ENCODE measurements at regions not wholly inside any gene's neighbourhood (a gene's known extent, or its start where the extent isn't known, plus 50 kb on each side); places are given as distances from the start of the nearest gene placed in this dataset.

- H3K27ac Mint-ChIP-seq = no peak overlapping the region
- DNase-seq (no peak), ATAC-seq (no peak)
- no peak overlapping the region for H3K4me3 Mint-ChIP-seq
- peaks cover 23% of the 10 kb centered on the region for H3K27me3 Mint-ChIP-seq (ENCODE audit: low read depth)
- ChIA-PET POLR2A (no interaction called here), CTCF (no interaction called here)
- H3K9me3 Mint-ChIP-seq (ENCODE audit: insufficient read depth) = no peaks in the 10 kb centered on the region
- H3K36me3 Mint-ChIP-seq (ENCODE audit: low read depth) = no peaks in the 10 kb centered on the region
- H3K4me1 Mint-ChIP-seq (ENCODE audit: low read depth) = peaks cover 2% of the 10 kb centered on the region
Observed at GRCh38 chr1:209205039-209205438, 378.5 kb upstream of the CAMK1G start.

- Mint-ChIP-seq H3K27me3 (ENCODE audit: low read depth) (peaks cover 21% of the 10 kb centered on the region), H3K36me3 (ENCODE audit: low read depth) (no peaks in the 10 kb centered on the region), H3K4me3 (no peak overlapping the region), H3K9me3 (ENCODE audit: insufficient read depth) (no peaks in the 10 kb centered on the region), H3K4me1 (ENCODE audit: low read depth) (peaks cover 2% of the 10 kb centered on the region), H3K27ac (no peak overlapping the region)
- ATAC-seq (no peak), DNase-seq (no peak)
- POLR2A ChIA-PET = no interaction called here
- CTCF ChIA-PET = interaction anchor here (0.9 to 2.0 kb wide), 6 partner anchors 9 to 555 kb away, joined by 3 to 9 read pairs (median 4); no protein-coding TSS in a partner anchor
Observed at GRCh38 chr1:209207126-209207700, 376.3 kb upstream of the CAMK1G start.

- POLR2A ChIA-PET = no interaction called here
Observed at GRCh38 chr1:209207701-209208286, 375.7 kb upstream of the CAMK1G start.

GRCh38 chr1:209208648-209209047 is 374.9 kb upstream of the CAMK1G start:
- no peaks in the 10 kb centered on the region for H3K36me3 Mint-ChIP-seq (ENCODE audit: low read depth)
- POLR2A ChIA-PET = no interaction called here

More at GRCh38 chr1:209207701-209208286, 375.7 kb upstream of the CAMK1G start:
- peak; percentile 73 for ATAC-seq
- Mint-ChIP-seq H3K4me1 (ENCODE audit: low read depth) (peaks cover 2% of the 10 kb centered on the region), H3K36me3 (ENCODE audit: low read depth) (no peaks in the 10 kb centered on the region), H3K27me3 (ENCODE audit: low read depth) (peaks cover 21% of the 10 kb centered on the region), H3K4me3 (no peak overlapping the region), H3K27ac (no peak overlapping the region), H3K9me3 (ENCODE audit: insufficient read depth) (no peaks in the 10 kb centered on the region)
- DNase-seq = peak; percentile 27
- CTCF ChIA-PET = interaction anchor here (0.9 to 2.0 kb wide), 6 partner anchors 10 to 555 kb away, joined by 3 to 9 read pairs (median 4); no protein-coding TSS in a partner anchor

GRCh38 chr1:209213989-209214388 is 369.5 kb upstream of the CAMK1G start:
- H3K4me3 Mint-ChIP-seq = no peak overlapping the region
- POLR2A ChIA-PET = no interaction called here
- CTCF ChIA-PET = no interaction called here
- DNase-seq (no peak), ATAC-seq (no peak)
- no peaks in the 10 kb centered on the region for H3K36me3 Mint-ChIP-seq (ENCODE audit: low read depth)
- H3K27ac Mint-ChIP-seq = no peak overlapping the region
- H3K27me3 Mint-ChIP-seq (ENCODE audit: low read depth) = peaks cover 3% of the 10 kb centered on the region
- H3K9me3 Mint-ChIP-seq (ENCODE audit: insufficient read depth) = no peaks in the 10 kb centered on the region
- no peaks in the 10 kb centered on the region for H3K4me1 Mint-ChIP-seq (ENCODE audit: low read depth)

More at GRCh38 chr1:209208648-209209047, 374.9 kb upstream of the CAMK1G start:
- peaks cover 21% of the 10 kb centered on the region for H3K27me3 Mint-ChIP-seq (ENCODE audit: low read depth)
- H3K27ac Mint-ChIP-seq = no peak overlapping the region
- no peak for DNase-seq
- H3K9me3 Mint-ChIP-seq (ENCODE audit: insufficient read depth) = no peaks in the 10 kb centered on the region
- peaks cover 2% of the 10 kb centered on the region for H3K4me1 Mint-ChIP-seq (ENCODE audit: low read depth)
- ATAC-seq = no peak
- H3K4me3 Mint-ChIP-seq = no peak overlapping the region
- CTCF ChIA-PET = interaction anchor here (1.2 to 2.0 kb wide), 3 partner anchors 40 to 556 kb away, joined by 3 to 9 read pairs (median 4); no protein-coding TSS in a partner anchor

GRCh38 chr1:209215826-209216225 is 367.7 kb upstream of the CAMK1G start:
- H3K4me3 Mint-ChIP-seq = no peak overlapping the region
- H3K9me3 Mint-ChIP-seq (ENCODE audit: insufficient read depth) = no peaks in the 10 kb centered on the region
- no peaks in the 10 kb centered on the region for H3K4me1 Mint-ChIP-seq (ENCODE audit: low read depth)
- DNase-seq (no peak), ATAC-seq (no peak)
- ChIA-PET POLR2A (no interaction called here), CTCF (interaction anchor here (1.8 kb wide), 1 partner anchor 33 kb away, joined by 5 read pairs; no protein-coding TSS in a partner anchor)
- H3K27me3 Mint-ChIP-seq (ENCODE audit: low read depth) = no peaks in the 10 kb centered on the region
- no peaks in the 10 kb centered on the region for H3K36me3 Mint-ChIP-seq (ENCODE audit: low read depth)
- no peak overlapping the region for H3K27ac Mint-ChIP-seq

GRCh38 chr1:209218113-209218512 is 365.4 kb upstream of the CAMK1G start:
- DNase-seq (no peak), ATAC-seq (no peak)
- H3K9me3 Mint-ChIP-seq (ENCODE audit: insufficient read depth) = no peaks in the 10 kb centered on the region
- no peaks in the 10 kb centered on the region for H3K27me3 Mint-ChIP-seq (ENCODE audit: low read depth)
- H3K27ac Mint-ChIP-seq = no peak overlapping the region
- ChIA-PET POLR2A (no interaction called here), CTCF (no interaction called here)
- H3K36me3 Mint-ChIP-seq (ENCODE audit: low read depth) = no peaks in the 10 kb centered on the region
- H3K4me3 Mint-ChIP-seq = no peak overlapping the region
- no peaks in the 10 kb centered on the region for H3K4me1 Mint-ChIP-seq (ENCODE audit: low read depth)

- H3K36me3 Mint-ChIP-seq (ENCODE audit: low read depth) = no peaks in the 10 kb centered on the region
- POLR2A ChIA-PET = no interaction called here
- no peak overlapping the region for H3K4me3 Mint-ChIP-seq
- no peaks in the 10 kb centered on the region for H3K9me3 Mint-ChIP-seq (ENCODE audit: insufficient read depth)
- H3K4me1 Mint-ChIP-seq (ENCODE audit: low read depth) = no peaks in the 10 kb centered on the region
- CTCF ChIA-PET = no interaction called here
- no peak for DNase-seq
- no peak overlapping the region for H3K27ac Mint-ChIP-seq
- ATAC-seq = no peak
- H3K27me3 Mint-ChIP-seq (ENCODE audit: low read depth) = no peaks in the 10 kb centered on the region
Observed at GRCh38 chr1:209218981-209219380, 364.5 kb upstream of the CAMK1G start.

GRCh38 chr1:209219791-209220524 is 363.6 kb upstream of the CAMK1G start:
- Mint-ChIP-seq H3K27ac (no peak overlapping the region), H3K9me3 (ENCODE audit: insufficient read depth) (no peaks in the 10 kb centered on the region), H3K4me3 (no peak overlapping the region), H3K27me3 (ENCODE audit: low read depth) (no peaks in the 10 kb centered on the region), H3K36me3 (ENCODE audit: low read depth) (no peaks in the 10 kb centered on the region), H3K4me1 (ENCODE audit: low read depth) (no peaks in the 10 kb centered on the region)
- ChIA-PET POLR2A (no interaction called here), CTCF (no interaction called here)
- ATAC-seq (no peak), DNase-seq (no peak)

- ChIA-PET POLR2A (no interaction called here), CTCF (no interaction called here)
- no peak overlapping the region for H3K4me3 Mint-ChIP-seq
- H3K4me1 Mint-ChIP-seq (ENCODE audit: low read depth) = no peaks in the 10 kb centered on the region
- H3K27ac Mint-ChIP-seq = no peak overlapping the region
- H3K36me3 Mint-ChIP-seq (ENCODE audit: low read depth) = no peaks in the 10 kb centered on the region
- ATAC-seq (no peak), DNase-seq (no peak)
- H3K27me3 Mint-ChIP-seq (ENCODE audit: low read depth) = no peaks in the 10 kb centered on the region
- no peaks in the 10 kb centered on the region for H3K9me3 Mint-ChIP-seq (ENCODE audit: insufficient read depth)
Observed at GRCh38 chr1:209222826-209223225, 360.7 kb upstream of the CAMK1G start.

- Mint-ChIP-seq H3K27ac (no peak overlapping the region), H3K36me3 (ENCODE audit: low read depth) (no peaks in the 10 kb centered on the region), H3K4me3 (no peak overlapping the region), H3K9me3 (ENCODE audit: insufficient read depth) (no peaks in the 10 kb centered on the region), H3K4me1 (ENCODE audit: low read depth) (no peaks in the 10 kb centered on the region), H3K27me3 (ENCODE audit: low read depth) (no peaks in the 10 kb centered on the region)
- DNase-seq = no peak
- ChIA-PET CTCF (no interaction called here), POLR2A (no interaction called here)
- no peak for ATAC-seq
Observed at GRCh38 chr1:209223791-209224190, 359.7 kb upstream of the CAMK1G start.

- no peak for ATAC-seq
- no peaks in the 10 kb centered on the region for H3K9me3 Mint-ChIP-seq (ENCODE audit: insufficient read depth)
- no peak overlapping the region for H3K27ac Mint-ChIP-seq
- no peaks in the 10 kb centered on the region for H3K36me3 Mint-ChIP-seq (ENCODE audit: low read depth)
- no peaks in the 10 kb centered on the region for H3K27me3 Mint-ChIP-seq (ENCODE audit: low read depth)
- ChIA-PET CTCF (no interaction called here), POLR2A (no interaction called here)
- no peak overlapping the region for H3K4me3 Mint-ChIP-seq
- H3K4me1 Mint-ChIP-seq (ENCODE audit: low read depth) = no peaks in the 10 kb centered on the region
- no peak for DNase-seq
Observed at GRCh38 chr1:209224886-209225285, 358.6 kb upstream of the CAMK1G start.
